A673 (cell line): ENCODE measurements at regions not wholly inside any gene's neighbourhood (a gene's known extent, or its start where the extent isn't known, plus 50 kb on each side); places are given as distances from the start of the nearest gene placed in this dataset.

Experiments
- BruUV-seq: library from RNA; stranded (reverse); fragments of 400-500 nt; replicated peaks from 2 replicates; lab custom pipeline; 2021; lab: Mats Ljungman, UMichigan
- CTCF ChIA-PET: fragments of 300-600 bp; sonication (Branson Sonifier 250); formaldehyde crosslinking; loops from one replicate; lab custom pipeline; 2022; ENCODE audit warnings: antibody characterized with exemption; lab: Charles Lee
- POLR2A ChIA-PET: fragments of 300-600 bp; sonication (Branson Sonifier 250); formaldehyde crosslinking; loops from one replicate; lab custom pipeline; 2022; ENCODE audit warnings: antibody characterized with exemption; ENCODE audit not compliant: low non-redundant PET; lab: Charles Lee
- DNase-seq: peaks from one replicate; pipeline ENCODE4 v3.0.0-alpha.2; 2015; ENCODE audit warnings: low spot score
- H3K27ac ChIP-seq: fragments of 200-600 bp; sonication (generic); 2 replicates; pipeline ENCODE4 v1.5.1; 2016; ENCODE audit warnings: mixed run types, low read depth, mild to moderate bottlenecking, mixed read lengths, antibody characterized with exemption, low read length; ENCODE audit not compliant: poor library complexity, severe bottlenecking
- H3K27me3 ChIP-seq: fragments of 200-600 bp; sonication (generic); replicated peaks from 2 replicates; pipeline ENCODE4 v1.6.1; 2017; ENCODE audit warnings: mixed run types, low read depth, mild to moderate bottlenecking, mixed read lengths, antibody characterized with exemption, low read length; ENCODE audit not compliant: insufficient read depth, poor library complexity
- H3K36me3 ChIP-seq: fragments of 200-600 bp; sonication (generic); 2 replicates; pipeline ENCODE4 v1.6.1; 2016; ENCODE audit warnings: mixed run types, mild to moderate bottlenecking, mixed read lengths, antibody characterized with exemption, low read length; ENCODE audit not compliant: insufficient read depth, poor library complexity, severe bottlenecking
- H3K4me1 ChIP-seq: fragments of 200-600 bp; sonication (generic); 2 replicates; pipeline ENCODE4 v1.6.1; 2017; ENCODE audit warnings: mixed run types, mild to moderate bottlenecking, mixed read lengths, antibody characterized with exemption, low read length; ENCODE audit not compliant: insufficient read depth, poor library complexity, severe bottlenecking
- H3K4me3 ChIP-seq: fragments of 200-600 bp; sonication (generic); 2 replicates; pipeline ENCODE4 v1.5.1; 2016; ENCODE audit warnings: low read depth, mixed run types, mild to moderate bottlenecking, mixed read lengths, low read length; ENCODE audit not compliant: poor library complexity, severe bottlenecking
- H3K9me3 ChIP-seq: fragments of 200-600 bp; sonication (generic); 2 replicates; pipeline ENCODE4 v1.6.1; 2016; ENCODE audit warnings: mixed run types, low read depth, mild to moderate bottlenecking, mixed read lengths, antibody characterized with exemption, low read length; ENCODE audit not compliant: poor library complexity, severe bottlenecking
- EZH2 ChIP-seq: fragments of 200-600 bp; sonication (generic); IDR thresholded peaks from 2 replicates; pipeline ENCODE4 v1.6.1; 2017; ENCODE audit warnings: borderline replicate concordance, low read depth, mild to moderate bottlenecking, mixed read lengths, antibody characterized with exemption, low read length; ENCODE audit not compliant: poor library complexity, severe bottlenecking
- intact Hi-C: fragments of 100-400 bp; cut with micrococcal nuclease; formaldehyde crosslinking; loops from one replicate; pipeline ENCODE4 v1.10.0; 2022; ENCODE audit not compliant: unreplicated experiment
- TF ChIP-seq, protein P1 (sequence below): fragments of 300-800, 200-600 bp; sonication (generic); conservative IDR thresholded peaks from 2 replicates; pipeline ENCODE4 v1.5.1; 2017; ENCODE audit warnings: low read depth, mild to moderate bottlenecking, antibody characterized with exemption, low read length, moderate library complexity, mixed read lengths

DNA sequence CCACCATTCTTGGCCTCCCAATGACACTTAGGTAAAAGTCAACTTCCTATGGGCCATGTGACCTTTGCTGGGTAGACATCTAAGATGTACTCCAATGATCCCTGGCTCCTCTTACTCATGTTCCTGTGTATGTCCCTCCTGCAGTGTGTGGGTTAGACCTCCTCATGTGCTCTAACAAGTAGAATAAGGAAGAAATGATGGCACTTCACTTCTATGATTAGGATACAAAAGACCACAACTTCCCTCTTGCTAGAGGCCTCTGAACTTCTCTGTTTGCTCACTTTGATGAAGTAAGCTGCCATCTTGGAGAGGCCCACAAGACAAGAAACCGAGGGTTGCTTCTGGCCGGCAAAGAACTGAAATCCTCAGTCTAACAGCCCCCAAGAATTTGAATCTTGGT, 131.8 kb downstream of the TAF11L14 start:
- DNase-seq, result no peak
- CTCF ChIA-PET, result no interaction called here
- POLR2A ChIA-PET, result no interaction called here
- no peaks in the 10 kb centered on the region for H3K36me3 ChIP-seq
- no peak overlapping the region for H3K27ac ChIP-seq
- intact Hi-C loops, result no loop called here
- peaks cover 3% of the 10 kb centered on the region for H3K4me1 ChIP-seq
- H3K27me3 ChIP-seq, result no peaks in the 10 kb centered on the region
- TF ChIP-seq, protein P1, sequence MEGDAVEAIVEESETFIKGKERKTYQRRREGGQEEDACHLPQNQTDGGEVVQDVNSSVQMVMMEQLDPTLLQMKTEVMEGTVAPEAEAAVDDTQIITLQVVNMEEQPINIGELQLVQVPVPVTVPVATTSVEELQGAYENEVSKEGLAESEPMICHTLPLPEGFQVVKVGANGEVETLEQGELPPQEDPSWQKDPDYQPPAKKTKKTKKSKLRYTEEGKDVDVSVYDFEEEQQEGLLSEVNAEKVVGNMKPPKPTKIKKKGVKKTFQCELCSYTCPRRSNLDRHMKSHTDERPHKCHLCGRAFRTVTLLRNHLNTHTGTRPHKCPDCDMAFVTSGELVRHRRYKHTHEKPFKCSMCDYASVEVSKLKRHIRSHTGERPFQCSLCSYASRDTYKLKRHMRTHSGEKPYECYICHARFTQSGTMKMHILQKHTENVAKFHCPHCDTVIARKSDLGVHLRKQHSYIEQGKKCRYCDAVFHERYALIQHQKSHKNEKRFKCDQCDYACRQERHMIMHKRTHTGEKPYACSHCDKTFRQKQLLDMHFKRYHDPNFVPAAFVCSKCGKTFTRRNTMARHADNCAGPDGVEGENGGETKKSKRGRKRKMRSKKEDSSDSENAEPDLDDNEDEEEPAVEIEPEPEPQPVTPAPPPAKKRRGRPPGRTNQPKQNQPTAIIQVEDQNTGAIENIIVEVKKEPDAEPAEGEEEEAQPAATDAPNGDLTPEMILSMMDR, result no peak
- no peak for TF ChIP-seq EZH2
- H3K9me3 ChIP-seq, result no peaks in the 10 kb centered on the region
- no peak overlapping the region for H3K4me3 ChIP-seq
- BruUV-seq, result no TSS peak

DNA sequence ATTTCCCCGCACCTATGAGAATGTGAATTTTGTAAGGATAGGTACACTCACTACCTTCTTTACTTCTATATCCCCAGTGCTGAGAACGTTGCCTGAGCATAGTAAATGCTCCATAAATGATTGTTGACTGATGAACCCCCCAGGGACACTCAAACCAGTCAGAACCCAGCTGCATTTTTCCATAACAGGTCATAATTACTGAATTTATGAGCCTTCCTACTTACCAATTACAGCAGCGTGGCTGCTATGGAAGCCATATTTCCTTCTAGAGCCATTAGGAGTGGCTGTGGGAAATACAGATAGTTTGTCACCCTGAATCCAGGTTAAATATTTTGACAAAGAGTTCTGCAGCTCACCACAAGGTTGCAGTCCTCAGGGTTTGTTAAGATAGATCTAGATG, 135.0 kb downstream of the TAF11L14 start:
- Histone ChIP-seq H3K4me3 (no peak overlapping the region), H3K27ac (no peak overlapping the region), H3K27me3 (no peaks in the 10 kb centered on the region), H3K9me3 (no peaks in the 10 kb centered on the region), H3K36me3 (no peaks in the 10 kb centered on the region), H3K4me1 (peaks cover 3% of the 10 kb centered on the region)
- DNase-seq, result peak; percentile 29
- ChIA-PET CTCF (no interaction called here), POLR2A (no interaction called here)
- intact Hi-C loops, result no loop called here
- TF ChIP-seq, protein P1, result no peak
- no peak for TF ChIP-seq EZH2
- no TSS peak for BruUV-seq

DNA sequence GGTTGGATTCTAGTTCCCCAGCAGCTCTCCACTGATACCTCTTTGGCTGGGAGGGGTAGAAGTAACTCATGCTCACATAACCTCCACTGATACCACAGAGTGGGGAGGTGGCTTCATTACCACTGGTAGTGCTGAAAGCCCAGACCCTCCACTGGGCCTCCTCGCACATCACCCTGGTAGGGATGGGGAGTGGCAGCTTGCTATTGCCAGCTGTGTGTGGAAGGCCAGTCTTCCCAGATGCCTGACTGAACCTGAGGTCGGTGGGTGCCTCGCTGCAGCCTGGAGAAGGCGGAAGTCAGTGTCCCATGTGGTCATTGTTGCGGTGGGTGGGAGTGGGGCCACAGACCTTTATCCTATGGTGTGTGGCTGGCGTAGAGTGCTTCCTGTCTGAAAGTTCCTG, 138.0 kb downstream of the TAF11L14 start:
- DNase-seq, result no peak
- intact Hi-C loops, result no loop called here
- Histone ChIP-seq H3K4me1 (peaks cover 3% of the 10 kb centered on the region), H3K9me3 (no peaks in the 10 kb centered on the region), H3K4me3 (no peak overlapping the region), H3K27me3 (no peaks in the 10 kb centered on the region), H3K36me3 (no peaks in the 10 kb centered on the region), H3K27ac (no peak overlapping the region)
- ChIA-PET CTCF (no interaction called here), POLR2A (no interaction called here)
- TF ChIP-seq, protein P1, result no peak
- no peak for TF ChIP-seq EZH2
- BruUV-seq, result no TSS peak
